ENCODE measurements at regions not wholly inside any gene's neighbourhood (a gene's known extent, or its start where the extent isn't known, plus 50 kb on each side); places are given as distances from the start of the nearest gene placed in this dataset.
"Not testable (repeated sequence)": the region's sequence is repeated elsewhere in the genome, so short reads cannot be mapped to it uniquely, and the experiment has no call there.

- no peak overlapping the region for H3K4me3 ChIP-seq (replicated peaks; ENCODE audit: low read depth, low read length)
- TF ChIP-seq CTCF (IDR thresholded peaks at IDR 0.05; ENCODE audit: low read length, missing control alignments), result no peak
- no peak for DNase-seq (ENCODE audit: low read depth)
Observed at GRCh38 chr2:142422041-142422440, 291.2 kb upstream of the LRP1B start.

- not testable (repeated sequence) for DNase-seq (ENCODE audit: low read depth); H3K4me3 ChIP-seq (replicated peaks; ENCODE audit: low read depth, low read length)
Observed at GRCh38 chr2:142418699-142419098, 287.9 kb upstream of the LRP1B start.

GRCh38 chr2:142416996-142417395 is 286.2 kb upstream of the LRP1B start:
- no peak overlapping the region for H3K4me3 ChIP-seq (replicated peaks; ENCODE audit: low read depth, low read length)
- TF ChIP-seq CTCF (IDR thresholded peaks at IDR 0.05; ENCODE audit: low read length, missing control alignments), result no peak
- DNase-seq (ENCODE audit: low read depth), result no peak

GRCh38 chr2:142415461-142415860 is 284.6 kb upstream of the LRP1B start:
- no peak for DNase-seq (ENCODE audit: low read depth)
- TF ChIP-seq CTCF (IDR thresholded peaks at IDR 0.05; ENCODE audit: low read length, missing control alignments), result no peak
- H3K4me3 ChIP-seq (replicated peaks; ENCODE audit: low read depth, low read length), result no peak overlapping the region

GRCh38 chr2:142398212-142398611 is 267.4 kb upstream of the LRP1B start:
- TF ChIP-seq CTCF (IDR thresholded peaks at IDR 0.05; ENCODE audit: low read length, missing control alignments), result no peak
- no peak overlapping the region for H3K4me3 ChIP-seq (replicated peaks; ENCODE audit: low read depth, low read length)
- no peak for DNase-seq (ENCODE audit: low read depth)

- no peak for TF ChIP-seq CTCF (IDR thresholded peaks at IDR 0.05; ENCODE audit: low read length, missing control alignments)
- DNase-seq (ENCODE audit: low read depth), result no peak
- H3K4me3 ChIP-seq (replicated peaks; ENCODE audit: low read depth, low read length), result no peak overlapping the region
Observed at GRCh38 chr2:142395291-142395690, 264.5 kb upstream of the LRP1B start.

GRCh38 chr2:142380372-142380771 is 249.6 kb upstream of the LRP1B start:
- no peak overlapping the region for H3K4me3 ChIP-seq (replicated peaks; ENCODE audit: low read depth, low read length)

GRCh38 chr2:142362069-142362468 is 231.3 kb upstream of the LRP1B start:
- not testable (repeated sequence) for H3K4me3 ChIP-seq (replicated peaks; ENCODE audit: low read depth, low read length); DNase-seq (ENCODE audit: low read depth)

More at GRCh38 chr2:142380372-142380771, 249.6 kb upstream of the LRP1B start:
- TF ChIP-seq CTCF (IDR thresholded peaks at IDR 0.05; ENCODE audit: low read length, missing control alignments), result no peak
- DNase-seq (ENCODE audit: low read depth), result no peak

Data from fibroblast of pulmonary artery (primary cell).